ENCODE measurements at regions not wholly inside any gene's neighbourhood (a gene's known extent, or its start where the extent isn't known, plus 50 kb on each side); places are given as distances from the start of the nearest gene placed in this dataset.

GRCh38 chr20:60725311-60725906, 526.7 kb upstream of the CDH4 start:
- no peaks in the 10 kb centered on the region for H3K27me3 ChIP-seq (ENCODE audit: control insufficient read depth, insufficient read depth, low read length)
- H3K36me3 ChIP-seq (ENCODE audit: control insufficient read depth, insufficient read depth, low read length), result no peaks in the 10 kb centered on the region
- no peak for DNase-seq (ENCODE audit: low read depth)
- TF ChIP-seq CTCF (IDR thresholded peaks at IDR 0.05; ENCODE audit: insufficient read depth, low read length, severe bottlenecking), result no peak
- H3K4me3 ChIP-seq (ENCODE audit: low read depth, low read length), result no peak overlapping the region
- no peak for FAIRE-seq

- peak; percentile 36 for FAIRE-seq
These were observed 524.6 kb upstream of the CDH4 start for GRCh38 chr20:60727425-60727824.

GRCh38 chr20:60728705-60729104, 523.4 kb upstream of the CDH4 start:
- no peak for FAIRE-seq
- Histone ChIP-seq H3K36me3 (ENCODE audit: control insufficient read depth, insufficient read depth, low read length) (no peaks in the 10 kb centered on the region), H3K27me3 (ENCODE audit: control insufficient read depth, insufficient read depth, low read length) (no peaks in the 10 kb centered on the region), H3K4me3 (ENCODE audit: low read depth, low read length) (no peak overlapping the region)
- DNase-seq (ENCODE audit: low read depth), result no peak
- no peak for TF ChIP-seq CTCF (IDR thresholded peaks at IDR 0.05; ENCODE audit: insufficient read depth, low read length, severe bottlenecking)

More at GRCh38 chr20:60727425-60727824, 524.6 kb upstream of the CDH4 start:
- no peak for DNase-seq (ENCODE audit: low read depth)
- Histone ChIP-seq H3K27me3 (ENCODE audit: control insufficient read depth, insufficient read depth, low read length) (no peaks in the 10 kb centered on the region), H3K36me3 (ENCODE audit: control insufficient read depth, insufficient read depth, low read length) (no peaks in the 10 kb centered on the region), H3K4me3 (ENCODE audit: low read depth, low read length) (no peak overlapping the region)
- TF ChIP-seq CTCF (IDR thresholded peaks at IDR 0.05; ENCODE audit: insufficient read depth, low read length, severe bottlenecking), result no peak

- DNase-seq (ENCODE audit: low read depth) (no peak), FAIRE-seq (no peak)
- H3K27me3 ChIP-seq (ENCODE audit: control insufficient read depth, insufficient read depth, low read length), result no peaks in the 10 kb centered on the region
- TF ChIP-seq CTCF (IDR thresholded peaks at IDR 0.05; ENCODE audit: insufficient read depth, low read length, severe bottlenecking), result no peak
- H3K36me3 ChIP-seq (ENCODE audit: control insufficient read depth, insufficient read depth, low read length), result no peaks in the 10 kb centered on the region
- H3K4me3 ChIP-seq (ENCODE audit: low read depth, low read length), result no peak overlapping the region
These were observed 522.7 kb upstream of the CDH4 start for GRCh38 chr20:60729135-60729900.

GRCh38 chr20:60732322-60732721, 519.7 kb upstream of the CDH4 start:
- Histone ChIP-seq H3K36me3 (ENCODE audit: control insufficient read depth, insufficient read depth, low read length) (no peaks in the 10 kb centered on the region), H3K27me3 (ENCODE audit: control insufficient read depth, insufficient read depth, low read length) (no peaks in the 10 kb centered on the region), H3K4me3 (ENCODE audit: low read depth, low read length) (no peak overlapping the region)
- DNase-seq (ENCODE audit: low read depth), result no peak
- no peak for FAIRE-seq
- TF ChIP-seq CTCF (IDR thresholded peaks at IDR 0.05; ENCODE audit: insufficient read depth, low read length, severe bottlenecking), result no peak
